GM18951 (cell line): ENCODE measurements at regions not wholly inside any gene's neighbourhood (a gene's known extent, or its start where the extent isn't known, plus 50 kb on each side); places are given as distances from the start of the nearest gene placed in this dataset.

Source experiments
- POLR2A ChIP-seq: IDR thresholded peaks from 4 replicates; pipeline ENCODE4 v1.6.1; 2011; ENCODE audit warnings: mild to moderate bottlenecking; ENCODE audit not compliant: insufficient read length, insufficient read depth; ENCODE audit errors: extremely low read depth
- in situ Hi-C: fragments of 300-500 bp; cut with MboI; formaldehyde crosslinking; loops from one replicate; pipeline ENCODE4 v1.12.0; 2022; ENCODE audit warnings: low sequenced_read_pairs, mixed read lengths, inconsistent platforms; ENCODE audit not compliant: unreplicated experiment

- in situ Hi-C loops: no loop called here
- no peak for TF ChIP-seq POLR2A
Observed at GRCh38 chr2:8168022-8168717, 513.7 kb upstream of the ID2 start.

GRCh38 chr2:8168876-8169424, 512.9 kb upstream of the ID2 start:
- TF ChIP-seq POLR2A: no peak
- in situ Hi-C loops: no loop called here

GRCh38 chr2:8169443-8169842, 512.4 kb upstream of the ID2 start:
- no peak for TF ChIP-seq POLR2A
- in situ Hi-C loops: no loop called here

- in situ Hi-C loops: no loop called here
- no peak for TF ChIP-seq POLR2A
Observed at GRCh38 chr2:8170552-8171327, 511.1 kb upstream of the ID2 start.

DNA sequence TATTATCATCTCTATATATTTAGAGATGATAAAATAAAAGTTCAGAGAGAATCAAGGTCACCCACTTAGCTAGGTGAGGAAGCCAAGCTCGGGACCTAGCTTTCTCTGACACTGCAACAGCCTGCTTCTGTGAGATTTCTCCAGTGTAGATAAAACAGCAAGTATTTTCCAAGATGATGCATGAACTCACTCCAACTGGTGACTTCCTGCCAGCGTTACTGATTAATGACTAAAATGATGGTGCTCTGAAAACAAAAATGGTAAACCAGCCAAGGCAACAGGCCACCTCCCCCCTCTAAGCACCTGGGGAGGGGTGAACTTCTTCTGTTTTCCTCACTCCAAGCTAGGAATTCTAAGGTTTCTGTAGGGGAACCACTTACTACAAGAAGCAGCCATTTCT, 510.2 kb upstream of the ID2 start:
- in situ Hi-C loops: no loop called here
- TF ChIP-seq POLR2A: no peak

- TF ChIP-seq POLR2A: no peak
- in situ Hi-C loops: no loop called here
Observed at GRCh38 chr2:8172661-8173060, 509.2 kb upstream of the ID2 start.

GRCh38 chr2:8174641-8175257, 507.1 kb upstream of the ID2 start:
- TF ChIP-seq POLR2A: no peak

GRCh38 chr2:8176887-8177286, 505.0 kb upstream of the ID2 start:
- TF ChIP-seq POLR2A: no peak
- in situ Hi-C loops: no loop called here

More at GRCh38 chr2:8174641-8175257, 507.1 kb upstream of the ID2 start:
- in situ Hi-C loops: no loop called here

GRCh38 chr2:8177566-8177965, 504.3 kb upstream of the ID2 start:
- no peak for TF ChIP-seq POLR2A
- in situ Hi-C loops: no loop called here

- in situ Hi-C loops: no loop called here
- TF ChIP-seq POLR2A: no peak
Observed at GRCh38 chr2:8178911-8179310, 502.9 kb upstream of the ID2 start.

GRCh38 chr2:8189316-8189715, 492.5 kb upstream of the ID2 start:
- TF ChIP-seq POLR2A: no peak
- in situ Hi-C loops: no loop called here

DNA sequence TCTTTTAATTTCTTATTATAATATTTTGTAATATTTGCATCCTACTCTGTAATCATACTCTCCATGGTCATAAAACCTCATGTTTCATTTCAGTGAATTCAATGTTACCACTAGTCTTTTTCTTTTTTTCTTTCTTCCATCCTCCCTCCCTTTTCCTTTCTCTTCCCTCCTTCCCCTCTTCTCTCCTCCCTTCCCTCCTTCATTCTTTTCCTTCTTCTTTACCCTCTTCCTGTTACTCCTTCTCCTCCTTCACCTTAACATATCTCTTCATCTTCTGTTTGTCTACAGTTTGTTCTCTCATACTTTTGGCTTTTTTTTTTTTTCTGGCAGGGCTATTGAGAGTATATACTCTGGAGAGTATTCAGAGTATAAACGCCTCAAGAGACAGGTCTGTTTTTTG, 491.6 kb upstream of the ID2 start:
- TF ChIP-seq POLR2A: no peak
- in situ Hi-C loops: no loop called here

GRCh38 chr2:8191427-8191826, 490.4 kb upstream of the ID2 start:
- in situ Hi-C loops: no loop called here
- TF ChIP-seq POLR2A: no peak
